IMR-90 (cell line): ENCODE measurements at regions not wholly inside any gene's neighbourhood (a gene's known extent, or its start where the extent isn't known, plus 50 kb on each side); places are given as distances from the start of the nearest gene placed in this dataset.

Source experiments
- BHLHE40 ChIP-seq: fragments of 150-350 bp; IDR thresholded peaks from 2 replicates; pipeline ENCODE4 v1.6.1; 2016; ENCODE audit warnings: mild to moderate bottlenecking, low read depth, low read length
- CHD1 ChIP-seq: IDR thresholded peaks from 2 replicates; pipeline ENCODE4 v1.6.1; 2012; ENCODE audit warnings: low read depth, low read length, improper control_type of control experiment
- CTCF ChIP-seq: conservative IDR thresholded peaks from 2 replicates; pipeline ENCODE4 v1.5.1; 2012; ENCODE audit warnings: mild to moderate bottlenecking, low read depth, low read length, improper control_type of control experiment
- FOS ChIP-seq: fragments of 150-350 bp; IDR thresholded peaks from 2 replicates; pipeline ENCODE4 v1.6.1; 2016; ENCODE audit warnings: low read depth, low read length
- MXI1 ChIP-seq: IDR thresholded peaks from 2 replicates; pipeline ENCODE4 v1.6.1; 2012; ENCODE audit warnings: low read depth, mild to moderate bottlenecking, low read length, moderate library complexity, borderline replicate concordance
- NFE2L2 ChIP-seq: fragments of 150-350 bp; IDR thresholded peaks from 2 replicates; pipeline ENCODE4 v1.6.1; 2016; ENCODE audit warnings: low read depth, mild to moderate bottlenecking, low read length
- POLR2A ChIP-seq: IDR thresholded peaks from 2 replicates; pipeline ENCODE4 v1.6.1; 2012; ENCODE audit warnings: mild to moderate bottlenecking, low read depth, low read length
- RAD21 ChIP-seq: IDR thresholded peaks from 2 replicates; pipeline ENCODE4 v1.6.1; 2012; ENCODE audit warnings: low read length, improper control_type of control experiment
- RCOR1 ChIP-seq: IDR thresholded peaks from 2 replicates; pipeline ENCODE4 v1.6.1; 2012; ENCODE audit warnings: mild to moderate bottlenecking, low read length, improper control_type of control experiment; ENCODE audit not compliant: insufficient replicate concordance
- RFX5 ChIP-seq: IDR thresholded peaks from 2 replicates; pipeline ENCODE4 v1.8.0; 2012; ENCODE audit warnings: low read depth, mild to moderate bottlenecking, low read length, moderate library complexity
- TF ChIP-seq, protein P1 (sequence below): fragments of 150-350 bp; IDR thresholded peaks from 2 replicates; pipeline ENCODE4 v1.6.1; 2017; ENCODE audit warnings: mild to moderate bottlenecking, antibody characterized with exemption, low read length, low read depth
- TF ChIP-seq, protein P2 (sequence below): fragments of 150-350 bp; IDR thresholded peaks from 2 replicates; pipeline ENCODE4 v1.6.1; 2016; ENCODE audit warnings: low read depth, mild to moderate bottlenecking, low read length, moderate library complexity, borderline replicate concordance

DNA sequence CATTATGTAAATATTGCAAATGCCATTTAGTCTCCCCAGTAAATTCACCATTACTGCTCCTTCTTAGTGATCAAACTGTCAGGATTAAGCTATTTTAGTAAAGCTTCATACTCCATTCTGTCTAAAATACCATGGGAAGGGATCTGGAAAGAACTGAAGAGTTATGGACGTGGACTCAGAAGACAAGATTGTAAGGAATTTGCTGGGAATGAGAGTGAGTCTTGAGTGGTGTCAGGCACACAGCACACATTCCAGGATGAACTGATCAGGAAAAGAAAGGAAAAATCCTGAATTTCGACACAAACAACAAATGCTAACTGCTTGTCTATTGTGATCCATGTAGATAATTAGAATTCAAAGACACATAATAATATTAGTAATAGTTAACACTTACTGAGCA is 311.0 kb downstream of the CENPC start:
- TF ChIP-seq POLR2A = no peak
- TF ChIP-seq CTCF = no peak
- TF ChIP-seq MXI1 = no peak
- TF ChIP-seq RCOR1 = no peak
- no peak for TF ChIP-seq NFE2L2
- no peak for TF ChIP-seq RAD21
- TF ChIP-seq RFX5 = no peak
- no peak for TF ChIP-seq FOS
- TF ChIP-seq BHLHE40 = no peak
- TF ChIP-seq CHD1 = no peak
- TF ChIP-seq, protein P1, sequence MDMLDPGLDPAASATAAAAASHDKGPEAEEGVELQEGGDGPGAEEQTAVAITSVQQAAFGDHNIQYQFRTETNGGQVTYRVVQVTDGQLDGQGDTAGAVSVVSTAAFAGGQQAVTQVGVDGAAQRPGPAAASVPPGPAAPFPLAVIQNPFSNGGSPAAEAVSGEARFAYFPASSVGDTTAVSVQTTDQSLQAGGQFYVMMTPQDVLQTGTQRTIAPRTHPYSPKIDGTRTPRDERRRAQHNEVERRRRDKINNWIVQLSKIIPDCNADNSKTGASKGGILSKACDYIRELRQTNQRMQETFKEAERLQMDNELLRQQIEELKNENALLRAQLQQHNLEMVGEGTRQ = no peak
- TF ChIP-seq, protein P2, sequence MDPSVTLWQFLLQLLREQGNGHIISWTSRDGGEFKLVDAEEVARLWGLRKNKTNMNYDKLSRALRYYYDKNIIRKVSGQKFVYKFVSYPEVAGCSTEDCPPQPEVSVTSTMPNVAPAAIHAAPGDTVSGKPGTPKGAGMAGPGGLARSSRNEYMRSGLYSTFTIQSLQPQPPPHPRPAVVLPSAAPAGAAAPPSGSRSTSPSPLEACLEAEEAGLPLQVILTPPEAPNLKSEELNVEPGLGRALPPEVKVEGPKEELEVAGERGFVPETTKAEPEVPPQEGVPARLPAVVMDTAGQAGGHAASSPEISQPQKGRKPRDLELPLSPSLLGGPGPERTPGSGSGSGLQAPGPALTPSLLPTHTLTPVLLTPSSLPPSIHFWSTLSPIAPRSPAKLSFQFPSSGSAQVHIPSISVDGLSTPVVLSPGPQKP = no peak
